ENCODE measurements at regions not wholly inside any gene's neighbourhood (a gene's known extent, or its start where the extent isn't known, plus 50 kb on each side); places are given as distances from the start of the nearest gene placed in this dataset.

DNA sequence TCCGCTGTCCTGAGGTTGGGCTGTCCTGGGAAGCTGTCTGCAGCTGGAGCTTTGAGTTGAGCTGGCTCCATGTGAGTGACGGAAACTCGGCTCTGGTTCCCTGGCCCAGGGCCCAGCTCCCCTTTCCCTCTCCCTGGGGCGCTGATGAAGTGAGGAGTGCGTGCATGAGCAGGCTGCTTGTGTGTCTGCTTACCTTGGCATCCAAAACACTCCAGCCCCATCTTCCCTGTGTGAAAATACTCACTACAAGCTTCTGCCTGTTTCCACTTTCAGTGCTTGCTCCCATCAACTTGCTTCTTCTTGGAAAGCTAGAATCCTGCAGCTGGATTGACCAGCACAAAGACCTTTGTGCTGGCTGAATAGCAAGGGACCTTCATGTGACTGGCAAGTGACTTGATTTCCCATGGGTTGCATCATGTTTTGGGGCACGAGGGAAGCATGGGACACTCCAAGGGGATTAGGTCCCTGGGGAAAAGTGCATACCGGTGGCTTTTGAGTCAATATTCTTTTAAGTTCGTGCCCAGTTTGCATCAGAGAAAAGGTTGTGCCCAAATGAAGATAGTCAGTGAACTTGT is 198.1 kb downstream of the GADD45G start (continued):
- TF ChIP-seq, protein P1, sequence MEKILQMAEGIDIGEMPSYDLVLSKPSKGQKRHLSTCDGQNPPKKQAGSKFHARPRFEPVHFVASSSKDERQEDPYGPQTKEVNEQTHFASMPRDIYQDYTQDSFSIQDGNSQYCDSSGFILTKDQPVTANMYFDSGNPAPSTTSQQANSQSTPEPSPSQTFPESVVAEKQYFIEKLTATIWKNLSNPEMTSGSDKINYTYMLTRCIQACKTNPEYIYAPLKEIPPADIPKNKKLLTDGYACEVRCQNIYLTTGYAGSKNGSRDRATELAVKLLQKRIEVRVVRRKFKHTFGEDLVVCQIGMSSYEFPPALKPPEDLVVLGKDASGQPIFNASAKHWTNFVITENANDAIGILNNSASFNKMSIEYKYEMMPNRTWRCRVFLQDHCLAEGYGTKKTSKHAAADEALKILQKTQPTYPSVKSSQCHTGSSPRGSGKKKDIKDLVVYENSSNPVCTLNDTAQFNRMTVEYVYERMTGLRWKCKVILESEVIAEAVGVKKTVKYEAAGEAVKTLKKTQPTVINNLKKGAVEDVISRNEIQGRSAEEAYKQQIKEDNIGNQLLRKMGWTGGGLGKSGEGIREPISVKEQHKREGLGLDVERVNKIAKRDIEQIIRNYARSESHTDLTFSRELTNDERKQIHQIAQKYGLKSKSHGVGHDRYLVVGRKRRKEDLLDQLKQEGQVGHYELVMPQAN (conservative IDR thresholded peaks at IDR 0.05) = no peak
- TF ChIP-seq NFXL1 (IDR thresholded peaks at IDR 0.05; ENCODE audit: borderline replicate concordance) = no peak

DNA sequence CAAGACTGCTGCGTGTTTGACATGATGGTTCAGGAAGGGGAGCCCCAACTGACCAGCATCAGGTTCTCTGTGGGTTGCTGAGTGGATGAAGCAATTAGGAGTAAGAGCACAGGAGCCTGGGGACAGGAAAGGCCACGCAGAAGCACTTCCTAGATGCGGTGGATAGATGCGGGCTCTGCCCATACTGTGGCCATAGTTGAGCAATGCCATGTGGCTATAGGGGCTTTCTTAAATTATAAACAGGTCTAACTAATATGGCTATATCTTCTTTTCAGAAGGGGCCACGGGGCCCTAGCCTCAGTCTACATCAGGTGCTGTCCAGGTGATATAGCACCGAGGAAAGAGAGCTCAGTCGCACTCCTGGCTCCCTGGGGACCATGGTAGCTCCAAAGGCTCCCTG is 198.6 kb downstream of the GADD45G start:
- Histone ChIP-seq H2AFZ (ENCODE audit: control insufficient read depth, low read depth, low read length) (no peak overlapping the region), H4K20me1 (ENCODE audit: control insufficient read depth, insufficient read depth) (no peaks in the 10 kb centered on the region), H3K4me1 (ENCODE audit: control insufficient read depth, insufficient read depth, low read length) (no peaks in the 10 kb centered on the region), H3K36me3 (ENCODE audit: control insufficient read depth in 2 of 2, insufficient read depth in 2 of 2, low read length in 1 of 2) (no peaks in the 10 kb centered on the region), H3K4me3 (no peak overlapping the region), H3K9me3 (replicated peaks; ENCODE audit: control insufficient read depth, insufficient read depth, low read length) (no peaks in the 10 kb centered on the region), H3K4me2 (ENCODE audit: control insufficient read depth, insufficient read depth) (no peak overlapping the region), H3K27me3 (replicated peaks in 1 of 2; ENCODE audit: control insufficient read depth in 2 of 2, insufficient read depth in 2 of 2, low read length in 1 of 2) (no peaks in the 10 kb centered on the region), H3K9ac (ENCODE audit: control insufficient read depth, insufficient read depth, low read length) (no peak overlapping the region), H3K79me2 (ENCODE audit: control insufficient read depth, insufficient read depth, low read length) (no peaks in the 10 kb centered on the region), H3K27ac (ENCODE audit: control insufficient read depth, insufficient read depth) (no peak overlapping the region)
- 29% methylated on average over 7 of the region's 7 CpGs for WGBS (ENCODE audit: insufficient coverage, insufficient replicate concordance, low lambda C conversion rate, missing lambda C conversion rate)
- in situ Hi-C loops (cut with MboI) = no loop called here
- ChIA-PET POLR2A (no interaction called here), CTCF (no interaction called here), RAD21 (ENCODE audit: unreplicated experiment) (interaction anchor here (0.8 kb wide), 1 partner anchor 197 kb away, joined by 3 read pairs; no protein-coding TSS in a partner anchor), SMC1A (ENCODE audit: uncharacterized antibody, unreplicated experiment) (interaction anchor here (3.3 kb wide), 1 partner anchor 11 kb away, joined by 14 read pairs; no protein-coding TSS in a partner anchor)
- no peak for FAIRE-seq
- DNase-seq (ENCODE audit: low read depth, low spot score) = no peak
- no peak for ATAC-seq
- no TSS peak for BruUV-seq (replicated peaks)
- intact Hi-C loops (cut with micrococcal nuclease; ENCODE audit: unreplicated experiment) = no loop called here
- TF ChIP-seq MEF2B (IDR thresholded peaks at IDR 0.05; ENCODE audit: partially characterized antibody, poor library complexity, severe bottlenecking) = no peak
- no peak for TF ChIP-seq FOS (IDR thresholded peaks at IDR 0.05; ENCODE audit: borderline replicate concordance, extremely low read depth, insufficient read length)
- no peak for TF ChIP-seq BHLHE40 (IDR thresholded peaks at IDR 0.05; ENCODE audit: borderline replicate concordance in 1 of 2, low read depth in 2 of 2, low read length in 1 of 2)
- no peak for TF ChIP-seq GABPA (IDR thresholded peaks at IDR 0.05; ENCODE audit: low read depth)
- TF ChIP-seq POU2F2 (IDR thresholded peaks at IDR 0.05; ENCODE audit: borderline replicate concordance, low read depth, low read length) = no peak
- TF ChIP-seq ZNF622 (IDR thresholded peaks at IDR 0.05) = no peak
- TF ChIP-seq NR2F1 (conservative IDR thresholded peaks at IDR 0.05) = no peak
- no peak for TF ChIP-seq TCF3 (IDR thresholded peaks at IDR 0.05; ENCODE audit: borderline replicate concordance, insufficient read depth, low read depth, low read length)
- TF ChIP-seq NR2C2 (IDR thresholded peaks at IDR 0.05; ENCODE audit: borderline replicate concordance, control insufficient read depth, insufficient read length, low read depth) = no peak
- TF ChIP-seq, protein P2, sequence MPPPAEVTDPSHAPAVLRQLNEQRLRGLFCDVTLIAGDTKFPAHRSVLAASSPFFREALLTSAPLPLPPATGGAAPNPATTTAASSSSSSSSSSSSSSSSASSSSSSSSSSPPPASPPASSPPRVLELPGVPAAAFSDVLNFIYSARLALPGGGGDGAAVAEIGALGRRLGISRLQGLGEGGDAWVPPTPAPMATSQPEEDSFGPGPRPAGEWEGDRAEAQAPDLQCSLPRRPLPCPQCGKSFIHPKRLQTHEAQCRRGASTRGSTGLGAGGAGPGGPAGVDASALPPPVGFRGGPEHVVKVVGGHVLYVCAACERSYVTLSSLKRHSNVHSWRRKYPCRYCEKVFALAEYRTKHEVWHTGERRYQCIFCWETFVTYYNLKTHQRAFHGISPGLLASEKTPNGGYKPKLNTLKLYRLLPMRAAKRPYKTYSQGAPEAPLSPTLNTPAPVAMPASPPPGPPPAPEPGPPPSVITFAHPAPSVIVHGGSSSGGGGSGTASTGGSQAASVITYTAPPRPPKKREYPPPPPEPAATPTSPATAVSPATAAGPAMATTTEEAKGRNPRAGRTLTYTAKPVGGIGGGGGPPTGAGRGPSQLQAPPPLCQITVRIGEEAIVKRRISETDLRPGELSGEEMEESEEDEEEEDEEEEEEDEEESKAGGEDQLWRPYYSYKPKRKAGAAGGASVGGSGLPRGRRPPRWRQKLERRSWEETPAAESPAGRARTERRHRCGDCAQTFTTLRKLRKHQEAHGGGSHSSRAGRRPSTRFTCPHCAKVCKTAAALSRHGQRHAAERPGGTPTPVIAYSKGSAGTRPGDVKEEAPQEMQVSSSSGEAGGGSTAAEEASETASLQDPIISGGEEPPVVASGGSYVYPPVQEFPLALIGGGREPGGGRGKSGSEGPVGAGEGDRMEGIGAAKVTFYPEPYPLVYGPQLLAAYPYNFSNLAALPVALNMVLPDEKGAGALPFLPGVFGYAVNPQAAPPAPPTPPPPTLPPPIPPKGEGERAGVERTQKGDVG (CRISPR knock-in tag; IDR thresholded peaks at IDR 0.05) = no peak
- TF ChIP-seq, protein P3, sequence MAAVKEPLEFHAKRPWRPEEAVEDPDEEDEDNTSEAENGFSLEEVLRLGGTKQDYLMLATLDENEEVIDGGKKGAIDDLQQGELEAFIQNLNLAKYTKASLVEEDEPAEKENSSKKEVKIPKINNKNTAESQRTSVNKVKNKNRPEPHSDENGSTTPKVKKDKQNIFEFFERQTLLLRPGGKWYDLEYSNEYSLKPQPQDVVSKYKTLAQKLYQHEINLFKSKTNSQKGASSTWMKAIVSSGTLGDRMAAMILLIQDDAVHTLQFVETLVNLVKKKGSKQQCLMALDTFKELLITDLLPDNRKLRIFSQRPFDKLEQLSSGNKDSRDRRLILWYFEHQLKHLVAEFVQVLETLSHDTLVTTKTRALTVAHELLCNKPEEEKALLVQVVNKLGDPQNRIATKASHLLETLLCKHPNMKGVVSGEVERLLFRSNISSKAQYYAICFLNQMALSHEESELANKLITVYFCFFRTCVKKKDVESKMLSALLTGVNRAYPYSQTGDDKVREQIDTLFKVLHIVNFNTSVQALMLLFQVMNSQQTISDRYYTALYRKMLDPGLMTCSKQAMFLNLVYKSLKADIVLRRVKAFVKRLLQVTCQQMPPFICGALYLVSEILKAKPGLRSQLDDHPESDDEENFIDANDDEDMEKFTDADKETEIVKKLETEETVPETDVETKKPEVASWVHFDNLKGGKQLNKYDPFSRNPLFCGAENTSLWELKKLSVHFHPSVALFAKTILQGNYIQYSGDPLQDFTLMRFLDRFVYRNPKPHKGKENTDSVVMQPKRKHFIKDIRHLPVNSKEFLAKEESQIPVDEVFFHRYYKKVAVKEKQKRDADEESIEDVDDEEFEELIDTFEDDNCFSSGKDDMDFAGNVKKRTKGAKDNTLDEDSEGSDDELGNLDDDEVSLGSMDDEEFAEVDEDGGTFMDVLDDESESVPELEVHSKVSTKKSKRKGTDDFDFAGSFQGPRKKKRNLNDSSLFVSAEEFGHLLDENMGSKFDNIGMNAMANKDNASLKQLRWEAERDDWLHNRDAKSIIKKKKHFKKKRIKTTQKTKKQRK (IDR thresholded peaks at IDR 0.05; ENCODE audit: low read depth, low read length) = no peak
- TF ChIP-seq CEBPB (IDR thresholded peaks at IDR 0.05; ENCODE audit: borderline replicate concordance in 1 of 2, low read depth in 2 of 2, low read length in 2 of 2) = no peak
